ENCODE measurements at regions not wholly inside any gene's neighbourhood (a gene's known extent, or its start where the extent isn't known, plus 50 kb on each side); places are given as distances from the start of the nearest gene placed in this dataset.

- intact Hi-C loops (cut with micrococcal nuclease) = no loop called here
- H3K4me1 Mint-ChIP-seq (ENCODE audit: low read depth) = no peaks in the 10 kb centered on the region
These were observed 433.3 kb downstream of the PREX1 start for GRCh38 chr20:48394415-48395081.

GRCh38 chr20:48393737-48394314 lies 434.0 kb downstream of the PREX1 start:
- H3K9me3 Mint-ChIP-seq = peaks cover 11% of the 10 kb centered on the region
- no peaks in the 10 kb centered on the region for H3K27me3 Mint-ChIP-seq (ENCODE audit: low read depth)
- no peaks in the 10 kb centered on the region for H3K4me1 Mint-ChIP-seq (ENCODE audit: low read depth)
- no peak overlapping the region for H3K4me3 Mint-ChIP-seq (ENCODE audit: low read depth)
- no peaks in the 10 kb centered on the region for H3K36me3 Mint-ChIP-seq (ENCODE audit: low read depth)
- H3K27ac Mint-ChIP-seq = no peak overlapping the region
- intact Hi-C loops (cut with micrococcal nuclease) = no loop called here
- no peak for DNase-seq (ENCODE audit: low spot score)

More at GRCh38 chr20:48394415-48395081, 433.3 kb downstream of the PREX1 start:
- Mint-ChIP-seq H3K9me3 (peaks cover 11% of the 10 kb centered on the region), H3K36me3 (ENCODE audit: low read depth) (no peaks in the 10 kb centered on the region), H3K27ac (no peak overlapping the region), H3K27me3 (ENCODE audit: low read depth) (no peaks in the 10 kb centered on the region), H3K4me3 (ENCODE audit: low read depth) (no peak overlapping the region)
- DNase-seq (ENCODE audit: low spot score) = no peak

GRCh38 chr20:48393311-48393685 lies 434.5 kb downstream of the PREX1 start:
- intact Hi-C loops (cut with micrococcal nuclease) = no loop called here
- no peak for DNase-seq (ENCODE audit: low spot score)
- Mint-ChIP-seq H3K27me3 (ENCODE audit: low read depth) (no peaks in the 10 kb centered on the region), H3K36me3 (ENCODE audit: low read depth) (no peaks in the 10 kb centered on the region), H3K9me3 (peaks cover 11% of the 10 kb centered on the region), H3K27ac (no peak overlapping the region), H3K4me3 (ENCODE audit: low read depth) (no peak overlapping the region), H3K4me1 (ENCODE audit: low read depth) (no peaks in the 10 kb centered on the region)

- no peak for DNase-seq (ENCODE audit: low spot score)
- H3K27me3 Mint-ChIP-seq (ENCODE audit: low read depth) = no peaks in the 10 kb centered on the region
- no peak overlapping the region for H3K4me3 Mint-ChIP-seq (ENCODE audit: low read depth)
These were observed 435.1 kb downstream of the PREX1 start for GRCh38 chr20:48392407-48393310.

GRCh38 chr20:48390981-48391380 lies 436.8 kb downstream of the PREX1 start:
- no peak for DNase-seq (ENCODE audit: low spot score)
- no peaks in the 10 kb centered on the region for H3K27me3 Mint-ChIP-seq (ENCODE audit: low read depth)
- no peak overlapping the region for H3K27ac Mint-ChIP-seq
- peaks cover 11% of the 10 kb centered on the region for H3K9me3 Mint-ChIP-seq
- no peaks in the 10 kb centered on the region for H3K36me3 Mint-ChIP-seq (ENCODE audit: low read depth)
- H3K4me1 Mint-ChIP-seq (ENCODE audit: low read depth) = no peaks in the 10 kb centered on the region
- intact Hi-C loops (cut with micrococcal nuclease) = no loop called here
- no peak overlapping the region for H3K4me3 Mint-ChIP-seq (ENCODE audit: low read depth)

More at GRCh38 chr20:48392407-48393310, 435.1 kb downstream of the PREX1 start:
- no peaks in the 10 kb centered on the region for H3K4me1 Mint-ChIP-seq (ENCODE audit: low read depth)
- intact Hi-C loops (cut with micrococcal nuclease) = no loop called here
- H3K27ac Mint-ChIP-seq = no peak overlapping the region
- H3K9me3 Mint-ChIP-seq = peaks cover 11% of the 10 kb centered on the region
- no peaks in the 10 kb centered on the region for H3K36me3 Mint-ChIP-seq (ENCODE audit: low read depth)

GRCh38 chr20:48387675-48388074 lies 440.1 kb downstream of the PREX1 start:
- intact Hi-C loops (cut with micrococcal nuclease) = no loop called here
- no peak for DNase-seq (ENCODE audit: low spot score)
- H3K4me3 Mint-ChIP-seq (ENCODE audit: low read depth) = no peak overlapping the region
- no peaks in the 10 kb centered on the region for H3K27me3 Mint-ChIP-seq (ENCODE audit: low read depth)
- peaks cover 11% of the 10 kb centered on the region for H3K9me3 Mint-ChIP-seq
- no peaks in the 10 kb centered on the region for H3K4me1 Mint-ChIP-seq (ENCODE audit: low read depth)
- H3K36me3 Mint-ChIP-seq (ENCODE audit: low read depth) = no peaks in the 10 kb centered on the region
- H3K27ac Mint-ChIP-seq = no peak overlapping the region

GRCh38 chr20:48385527-48385926 lies 442.3 kb downstream of the PREX1 start:
- Mint-ChIP-seq H3K36me3 (ENCODE audit: low read depth) (no peaks in the 10 kb centered on the region), H3K27ac (no peak overlapping the region), H3K27me3 (ENCODE audit: low read depth) (no peaks in the 10 kb centered on the region), H3K4me3 (ENCODE audit: low read depth) (no peak overlapping the region), H3K4me1 (ENCODE audit: low read depth) (no peaks in the 10 kb centered on the region), H3K9me3 (no peaks in the 10 kb centered on the region)
- intact Hi-C loops (cut with micrococcal nuclease) = no loop called here
- DNase-seq (ENCODE audit: low spot score) = no peak

GRCh38 chr20:48385114-48385513 lies 442.7 kb downstream of the PREX1 start:
- Mint-ChIP-seq H3K9me3 (no peaks in the 10 kb centered on the region), H3K36me3 (ENCODE audit: low read depth) (no peaks in the 10 kb centered on the region), H3K4me3 (ENCODE audit: low read depth) (no peak overlapping the region), H3K4me1 (ENCODE audit: low read depth) (no peaks in the 10 kb centered on the region), H3K27ac (no peak overlapping the region), H3K27me3 (ENCODE audit: low read depth) (no peaks in the 10 kb centered on the region)
- DNase-seq (ENCODE audit: low spot score) = no peak
- intact Hi-C loops (cut with micrococcal nuclease) = no loop called here

- Mint-ChIP-seq H3K9me3 (no peaks in the 10 kb centered on the region), H3K4me1 (ENCODE audit: low read depth) (no peaks in the 10 kb centered on the region), H3K27me3 (ENCODE audit: low read depth) (no peaks in the 10 kb centered on the region), H3K4me3 (ENCODE audit: low read depth) (no peak overlapping the region), H3K27ac (no peak overlapping the region), H3K36me3 (ENCODE audit: low read depth) (no peaks in the 10 kb centered on the region)
- intact Hi-C loops (cut with micrococcal nuclease) = no loop called here
- no peak for DNase-seq (ENCODE audit: low spot score)
These were observed 443.5 kb downstream of the PREX1 start for GRCh38 chr20:48384147-48384818.

GRCh38 chr20:48383252-48383651 lies 444.5 kb downstream of the PREX1 start:
- H3K4me3 Mint-ChIP-seq (ENCODE audit: low read depth) = no peak overlapping the region
- DNase-seq (ENCODE audit: low spot score) = no peak
- no peaks in the 10 kb centered on the region for H3K4me1 Mint-ChIP-seq (ENCODE audit: low read depth)
- no peaks in the 10 kb centered on the region for H3K36me3 Mint-ChIP-seq (ENCODE audit: low read depth)
- H3K9me3 Mint-ChIP-seq = no peaks in the 10 kb centered on the region
- intact Hi-C loops (cut with micrococcal nuclease) = no loop called here
- H3K27me3 Mint-ChIP-seq (ENCODE audit: low read depth) = no peaks in the 10 kb centered on the region
- no peak overlapping the region for H3K27ac Mint-ChIP-seq

- no peak for DNase-seq (ENCODE audit: low spot score)
- Mint-ChIP-seq H3K9me3 (no peaks in the 10 kb centered on the region), H3K4me3 (ENCODE audit: low read depth) (no peak overlapping the region), H3K36me3 (ENCODE audit: low read depth) (no peaks in the 10 kb centered on the region), H3K4me1 (ENCODE audit: low read depth) (no peaks in the 10 kb centered on the region), H3K27me3 (ENCODE audit: low read depth) (no peaks in the 10 kb centered on the region), H3K27ac (no peak overlapping the region)
- intact Hi-C loops (cut with micrococcal nuclease) = no loop called here
These were observed 445.5 kb downstream of the PREX1 start for GRCh38 chr20:48382304-48382703.

GRCh38 chr20:48381353-48382120 lies 446.3 kb downstream of the PREX1 start:
- H3K36me3 Mint-ChIP-seq (ENCODE audit: low read depth) = no peaks in the 10 kb centered on the region
- H3K4me3 Mint-ChIP-seq (ENCODE audit: low read depth) = no peak overlapping the region
- no peaks in the 10 kb centered on the region for H3K9me3 Mint-ChIP-seq
- H3K4me1 Mint-ChIP-seq (ENCODE audit: low read depth) = no peaks in the 10 kb centered on the region
- H3K27ac Mint-ChIP-seq = no peak overlapping the region
- no peaks in the 10 kb centered on the region for H3K27me3 Mint-ChIP-seq (ENCODE audit: low read depth)
- DNase-seq (ENCODE audit: low spot score) = no peak
- intact Hi-C loops (cut with micrococcal nuclease) = no loop called here
